ENCODE measurements at regions not wholly inside any gene's neighbourhood (a gene's known extent, or its start where the extent isn't known, plus 50 kb on each side); places are given as distances from the start of the nearest gene placed in this dataset.

- DNase-seq (ENCODE audit: low spot score) = no peak
- Histone ChIP-seq H3K27ac (no peak overlapping the region), H3K27me3 (replicated peaks; ENCODE audit: insufficient read depth) (no peaks in the 10 kb centered on the region), H3K36me3 (no peaks in the 10 kb centered on the region), H3K4me3 (no peak overlapping the region), H3K4me1 (replicated peaks) (no peaks in the 10 kb centered on the region), H3K9me3 (no peaks in the 10 kb centered on the region)
- intact Hi-C loops (cut with DNase I) = no loop called here
- no peak for TF ChIP-seq CTCF (IDR thresholded peaks at IDR 0.05)
- no peak for TF ChIP-seq POLR2AphosphoS5 (IDR thresholded peaks at IDR 0.05)
- no peak for TF ChIP-seq POLR2A (IDR thresholded peaks at IDR 0.05)
- WGBS = 68% methylated on average over 1 of the region's 1 CpG
Observed at GRCh38 chr5:23217159-23217558, 290.2 kb upstream of the PRDM9 start.

- Histone ChIP-seq H3K4me3 (no peak overlapping the region), H3K9me3 (no peaks in the 10 kb centered on the region), H3K4me1 (replicated peaks) (no peaks in the 10 kb centered on the region), H3K27me3 (replicated peaks; ENCODE audit: insufficient read depth) (no peaks in the 10 kb centered on the region), H3K27ac (no peak overlapping the region), H3K36me3 (no peaks in the 10 kb centered on the region)
- WGBS = 89% methylated on average over 5 of the region's 5 CpGs
- no peak for TF ChIP-seq POLR2A (IDR thresholded peaks at IDR 0.05)
- TF ChIP-seq POLR2AphosphoS5 (IDR thresholded peaks at IDR 0.05) = no peak
- no peak for TF ChIP-seq CTCF (IDR thresholded peaks at IDR 0.05)
- DNase-seq (ENCODE audit: low spot score) = no peak
- intact Hi-C loops (cut with DNase I) = no loop called here
Observed at GRCh38 chr5:23216345-23216744, 291.1 kb upstream of the PRDM9 start.

- no peaks in the 10 kb centered on the region for H3K4me1 ChIP-seq (replicated peaks)
- H3K27ac ChIP-seq = no peak overlapping the region
- intact Hi-C loops (cut with DNase I) = no loop called here
- peak in 2 of 4 experiments; percentile 20 to 40 for TF ChIP-seq CTCF (IDR thresholded peaks at IDR 0.05)
- TF ChIP-seq POLR2A (IDR thresholded peaks at IDR 0.05) = no peak
- TF ChIP-seq POLR2AphosphoS5 (IDR thresholded peaks at IDR 0.05) = no peak
- WGBS = 0% methylated on average over 1 of the region's 1 CpG
- no peaks in the 10 kb centered on the region for H3K9me3 ChIP-seq
- DNase-seq (ENCODE audit: low spot score) = no peak
- no peaks in the 10 kb centered on the region for H3K27me3 ChIP-seq (replicated peaks; ENCODE audit: insufficient read depth)
- no peak overlapping the region for H3K4me3 ChIP-seq
- no peaks in the 10 kb centered on the region for H3K36me3 ChIP-seq
Observed at GRCh38 chr5:23208959-23209431, 298.4 kb upstream of the PRDM9 start.

- intact Hi-C loops (cut with DNase I) = no loop called here
- Histone ChIP-seq H3K9me3 (no peaks in the 10 kb centered on the region), H3K36me3 (no peaks in the 10 kb centered on the region), H3K4me1 (replicated peaks) (no peaks in the 10 kb centered on the region), H3K27ac (no peak overlapping the region), H3K4me3 (no peak overlapping the region), H3K27me3 (replicated peaks; ENCODE audit: insufficient read depth) (no peaks in the 10 kb centered on the region)
- TF ChIP-seq CTCF (IDR thresholded peaks at IDR 0.05) (no peak), POLR2AphosphoS5 (IDR thresholded peaks at IDR 0.05) (no peak), POLR2A (IDR thresholded peaks at IDR 0.05) (no peak)
- no peak for DNase-seq (ENCODE audit: low spot score)
Observed at GRCh38 chr5:23204111-23204510, 303.3 kb upstream of the PRDM9 start.

- no peak for TF ChIP-seq POLR2A (IDR thresholded peaks at IDR 0.05)
- TF ChIP-seq POLR2AphosphoS5 (IDR thresholded peaks at IDR 0.05) = no peak
- no peak for TF ChIP-seq CTCF (IDR thresholded peaks at IDR 0.05)
- no peak overlapping the region for H3K4me3 ChIP-seq
- WGBS = 78% methylated on average over 7 of the region's 7 CpGs
- no peaks in the 10 kb centered on the region for H3K4me1 ChIP-seq (replicated peaks)
- no peaks in the 10 kb centered on the region for H3K9me3 ChIP-seq
- no peaks in the 10 kb centered on the region for H3K36me3 ChIP-seq
- no peaks in the 10 kb centered on the region for H3K27me3 ChIP-seq (replicated peaks; ENCODE audit: insufficient read depth)
- no peak for DNase-seq (ENCODE audit: low spot score)
- H3K27ac ChIP-seq = no peak overlapping the region
- intact Hi-C loops (cut with DNase I) = no loop called here
Observed at GRCh38 chr5:23169660-23170416, 316.7 kb upstream of the CDH12 start.

All from prostate gland (tissue), 2 donors.